CD4-positive, alpha-beta T cell treated with Interleukin-12 subunit alpha and Interleukin-12 subunit beta, for 1 hour (primary cell): ENCODE measurements at regions not wholly inside any gene's neighbourhood (a gene's known extent, or its start where the extent isn't known, plus 50 kb on each side); places are given as distances from the start of the nearest gene placed in this dataset.

Source experiments
- DNase-seq: peaks from one replicate; pipeline ENCODE4 v3.0.0-alpha.2; 2020

GRCh38 chr16:66289051-66289680 lies 77.3 kb upstream of the CDH5 start:
- DNase-seq = no peak

GRCh38 chr16:66287926-66288325 lies 78.6 kb upstream of the CDH5 start:
- no peak for DNase-seq

- no peak for DNase-seq
Measured at GRCh38 chr16:66287416-66287815, 79.1 kb upstream of the CDH5 start.

- no peak for DNase-seq
Measured at GRCh38 chr16:66286527-66286926, 80.0 kb upstream of the CDH5 start.

GRCh38 chr16:66278604-66279262 lies 87.8 kb upstream of the CDH5 start:
- no peak for DNase-seq

GRCh38 chr16:66278111-66278531 lies 88.4 kb upstream of the CDH5 start:
- DNase-seq = no peak

- DNase-seq = no peak
Measured at GRCh38 chr16:66277311-66278070, 89.0 kb upstream of the CDH5 start.

- DNase-seq = no peak
Measured at GRCh38 chr16:66275775-66276428, 90.6 kb upstream of the CDH5 start.

GRCh38 chr16:66274335-66275110 lies 92.0 kb upstream of the CDH5 start:
- peak; percentile 10 for DNase-seq

- DNase-seq = no peak
Measured at GRCh38 chr16:66273644-66274334, 92.7 kb upstream of the CDH5 start.

- DNase-seq = no peak
Measured at GRCh38 chr16:66273053-66273452, 93.4 kb upstream of the CDH5 start.

GRCh38 chr16:66272461-66272860 lies 94.0 kb upstream of the CDH5 start:
- no peak for DNase-seq

GRCh38 chr16:66271074-66272060 lies 95.1 kb upstream of the CDH5 start:
- no peak for DNase-seq

- peak; percentile 43 for DNase-seq
Measured at GRCh38 chr16:66270333-66270927, 96.1 kb upstream of the CDH5 start.

- no peak for DNase-seq
Measured at GRCh38 chr16:66269617-66270332, 96.7 kb upstream of the CDH5 start.

GRCh38 chr16:66267292-66268014 lies 99.0 kb upstream of the CDH5 start:
- no peak for DNase-seq

- DNase-seq = no peak
Measured at GRCh38 chr16:66266436-66267291, 99.8 kb upstream of the CDH5 start.

GRCh38 chr16:66265556-66266141 lies 100.8 kb upstream of the CDH5 start:
- DNase-seq = no peak
